HepG2 (cell line): ENCODE measurements at regions not wholly inside any gene's neighbourhood (a gene's known extent, or its start where the extent isn't known, plus 50 kb on each side); places are given as distances from the start of the nearest gene placed in this dataset.

Source experiments
- EP300 ChIP-seq, 3 experiments: sonication (generic) in 1 of 3; formaldehyde crosslinking in 1 of 3; IDR thresholded peaks; 2 replicates each; pipeline versions ENCODE4 v1.5.1 to v1.6.1; 2011 to 2020; ENCODE audit warnings: low read depth in 2 of 3, low read length in 2 of 3, borderline replicate concordance in 1 of 3, improper control_type of control experiment in 1 of 3, mild to moderate bottlenecking in 1 of 3, missing genetic modification reagents in 1 of 3, moderate library complexity in 1 of 3
- NCOR1 ChIP-seq: fragments of 200-600 bp; sonication (generic); IDR thresholded peaks from 2 replicates; pipeline ENCODE4 v1.7.0; 2017; ENCODE audit warnings: antibody characterized with exemption, low read length, borderline replicate concordance

GRCh38 chr17:13921841-13922776, 147.2 kb upstream of the COX10 start:
- TF ChIP-seq EP300 (IDR thresholded peaks at IDR 0.05; ENCODE audit: low read depth in 2 of 2, low read length in 2 of 2) (no peak), EP300 (CRISPR knock-in tag; IDR thresholded peaks at IDR 0.05; ENCODE audit: borderline replicate concordance) (no peak), NCOR1 (no peak)
